ENCODE measurements at regions not wholly inside any gene's neighbourhood (a gene's known extent, or its start where the extent isn't known, plus 50 kb on each side); places are given as distances from the start of the nearest gene placed in this dataset.
A peak's percentile ranks its signal among the peaks of the same experiment; 100 is the strongest.

DNA sequence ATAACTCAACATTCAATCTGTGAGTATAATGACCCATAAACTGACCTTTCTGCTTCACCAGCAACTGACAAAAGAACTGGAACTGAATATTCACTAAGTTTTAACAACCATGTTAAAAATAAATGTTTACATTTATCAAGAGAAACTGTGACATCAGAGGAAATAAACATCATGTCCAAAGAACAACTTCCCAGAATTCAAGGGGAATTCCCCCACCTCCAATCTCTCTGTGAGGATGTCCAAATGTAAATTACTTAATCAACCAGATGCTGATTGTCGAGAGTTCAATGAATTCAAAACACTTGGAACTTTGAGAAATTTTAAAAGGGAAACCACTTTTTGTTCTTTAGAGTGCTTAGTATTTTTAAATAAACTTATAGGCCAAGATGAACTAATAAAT, 365.6 kb upstream of the ADGRL2 start:
- Mint-ChIP-seq H3K36me3 (ENCODE audit: low read depth) (no peaks in the 10 kb centered on the region), H3K9me3 (no peaks in the 10 kb centered on the region), H3K27ac (no peak overlapping the region), H3K4me1 (no peaks in the 10 kb centered on the region), H3K27me3 (no peaks in the 10 kb centered on the region), H3K4me3 (no peak overlapping the region)
- DNase-seq: no peak
- no peak for ATAC-seq

GRCh38 chr1:81433676-81434075, 367.1 kb upstream of the ADGRL2 start:
- Mint-ChIP-seq H3K36me3 (ENCODE audit: low read depth) (no peaks in the 10 kb centered on the region), H3K27me3 (no peaks in the 10 kb centered on the region), H3K9me3 (no peaks in the 10 kb centered on the region), H3K4me1 (no peaks in the 10 kb centered on the region), H3K4me3 (no peak overlapping the region), H3K27ac (no peak overlapping the region)
- ATAC-seq (no peak), DNase-seq (no peak)

GRCh38 chr1:81432654-81433109, 368.1 kb upstream of the ADGRL2 start:
- Mint-ChIP-seq H3K4me1 (no peaks in the 10 kb centered on the region), H3K27ac (no peak overlapping the region), H3K9me3 (no peaks in the 10 kb centered on the region), H3K27me3 (no peaks in the 10 kb centered on the region), H3K4me3 (no peak overlapping the region), H3K36me3 (ENCODE audit: low read depth) (no peaks in the 10 kb centered on the region)
- ATAC-seq (no peak), DNase-seq (no peak)

DNA sequence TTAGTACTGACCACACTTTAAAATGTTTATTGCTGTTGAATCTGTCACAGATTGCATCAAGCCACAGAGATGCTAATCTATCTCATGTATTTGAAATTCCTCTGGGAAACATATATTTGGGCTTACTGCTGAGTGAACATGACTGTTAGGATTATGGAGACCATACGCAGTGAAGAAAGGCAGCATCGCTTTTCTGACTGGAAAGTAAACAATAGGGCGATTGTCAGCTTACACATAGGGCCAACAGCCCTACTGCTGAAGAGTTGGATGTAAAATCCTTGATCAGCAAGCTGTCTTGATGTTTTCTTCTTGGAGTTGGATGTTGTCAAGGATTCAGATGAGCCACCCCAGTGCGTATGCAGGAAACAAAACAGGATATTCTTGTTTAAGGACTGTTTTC, 368.7 kb upstream of the ADGRL2 start:
- H3K4me1 Mint-ChIP-seq: no peaks in the 10 kb centered on the region
- no peaks in the 10 kb centered on the region for H3K9me3 Mint-ChIP-seq
- ATAC-seq (no peak), DNase-seq (no peak)
- H3K27ac Mint-ChIP-seq: no peak overlapping the region
- H3K36me3 Mint-ChIP-seq (ENCODE audit: low read depth): no peaks in the 10 kb centered on the region
- H3K27me3 Mint-ChIP-seq: no peaks in the 10 kb centered on the region
- H3K4me3 Mint-ChIP-seq: no peak overlapping the region

- H3K4me1 Mint-ChIP-seq: no peaks in the 10 kb centered on the region
- H3K27ac Mint-ChIP-seq: no peak overlapping the region
- H3K4me3 Mint-ChIP-seq: no peak overlapping the region
- DNase-seq: no peak
- peaks cover 3% of the 10 kb centered on the region for H3K9me3 Mint-ChIP-seq
- no peaks in the 10 kb centered on the region for H3K36me3 Mint-ChIP-seq (ENCODE audit: low read depth)
- ATAC-seq: no peak
- H3K27me3 Mint-ChIP-seq: no peaks in the 10 kb centered on the region
Measured at GRCh38 chr1:81431624-81432000, 369.1 kb upstream of the ADGRL2 start.

DNA sequence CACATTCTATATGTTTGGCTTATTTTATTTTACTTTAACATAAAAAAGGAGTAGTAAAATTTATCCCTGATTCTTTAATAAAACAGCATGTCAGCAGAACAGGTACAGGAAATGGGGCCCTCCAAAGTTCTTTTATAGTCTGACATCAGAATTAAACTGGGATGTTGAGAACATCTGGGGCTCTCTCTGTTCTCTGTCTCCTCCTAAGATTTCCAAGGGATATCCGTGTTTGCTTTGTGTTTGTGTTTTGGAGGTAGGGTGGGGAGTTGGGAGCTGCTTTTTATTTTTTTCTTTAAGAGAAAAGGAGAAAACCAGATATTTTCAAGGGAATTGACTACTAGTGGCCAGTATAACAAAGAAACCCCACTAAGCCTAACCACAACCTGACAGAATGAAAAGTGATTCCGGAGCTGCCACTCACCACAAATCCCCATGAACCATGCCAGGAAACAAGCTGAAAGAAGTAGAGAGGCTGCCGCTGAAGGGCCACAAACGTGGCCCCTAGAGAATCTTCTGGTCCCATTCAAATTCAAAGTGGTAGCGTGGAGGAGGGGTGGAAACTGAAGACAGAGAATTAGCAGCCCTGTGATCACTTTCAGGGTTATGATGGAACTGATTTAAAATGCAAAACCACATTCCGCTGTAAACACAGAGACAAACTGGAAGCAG, 369.6 kb upstream of the ADGRL2 start:
- H3K27me3 Mint-ChIP-seq: no peaks in the 10 kb centered on the region
- no peak overlapping the region for H3K27ac Mint-ChIP-seq
- no peak overlapping the region for H3K4me3 Mint-ChIP-seq
- no peak for DNase-seq
- no peaks in the 10 kb centered on the region for H3K4me1 Mint-ChIP-seq
- ATAC-seq: no peak
- H3K9me3 Mint-ChIP-seq: peaks cover 4% of the 10 kb centered on the region
- H3K36me3 Mint-ChIP-seq (ENCODE audit: low read depth): no peaks in the 10 kb centered on the region

DNA sequence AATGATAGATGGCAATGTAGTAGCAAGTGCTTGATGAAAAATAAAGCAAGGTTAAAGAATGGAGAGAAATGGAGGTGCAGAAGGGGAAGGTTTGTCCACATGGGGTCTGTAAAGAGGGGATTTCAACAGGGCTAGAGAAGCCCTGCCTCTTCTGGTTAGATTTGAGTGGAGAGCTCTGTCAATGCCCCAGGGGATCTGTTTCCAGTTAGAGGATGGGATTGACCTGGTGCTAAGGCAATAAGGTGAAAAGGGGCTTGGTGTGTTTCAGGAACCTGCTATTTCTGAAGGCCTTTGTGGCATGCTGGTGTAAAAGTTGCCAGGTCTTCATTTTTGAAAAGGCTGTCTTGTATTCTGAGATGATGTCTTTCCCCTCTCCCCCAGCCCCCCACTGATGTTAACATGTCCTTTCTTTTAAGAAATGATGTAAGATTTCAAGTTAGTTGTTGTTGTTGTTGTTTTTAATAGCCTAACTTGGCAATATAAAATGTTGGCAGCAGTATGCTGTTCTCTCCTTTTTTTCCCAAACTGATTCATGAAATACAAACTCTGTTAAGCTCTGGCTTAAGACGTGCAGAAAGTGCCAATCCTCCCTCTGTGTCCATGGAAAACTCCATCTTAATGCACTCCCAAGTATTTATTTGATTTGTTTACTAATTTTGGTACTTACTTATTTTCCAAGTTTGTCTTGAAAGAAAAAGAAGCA, 370.3 kb upstream of the ADGRL2 start:
- Mint-ChIP-seq H3K36me3 (ENCODE audit: low read depth) (no peaks in the 10 kb centered on the region), H3K27ac (no peak overlapping the region), H3K4me1 (no peaks in the 10 kb centered on the region), H3K9me3 (peaks cover 4% of the 10 kb centered on the region), H3K4me3 (no peak overlapping the region), H3K27me3 (no peaks in the 10 kb centered on the region)
- ATAC-seq (no peak), DNase-seq (no peak)

DNA sequence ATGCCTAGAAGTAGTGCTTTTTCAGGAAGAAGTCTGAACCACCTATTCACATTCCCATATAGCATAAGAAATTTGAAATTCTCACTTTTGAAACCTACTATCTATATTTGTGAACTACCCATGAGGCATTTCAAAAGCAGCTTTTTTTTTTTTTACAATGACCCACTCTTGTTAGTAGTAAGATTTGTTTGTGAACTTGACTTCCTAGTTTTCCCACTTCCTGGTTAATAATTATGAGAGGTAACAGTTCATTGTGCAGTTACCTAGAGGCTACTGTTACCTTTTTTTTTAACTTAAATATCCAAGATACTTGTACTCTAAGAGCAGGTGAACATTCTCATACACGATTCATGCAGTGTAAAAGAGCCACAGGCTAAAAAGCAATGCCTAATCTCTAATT, 371.7 kb upstream of the ADGRL2 start:
- Mint-ChIP-seq H3K9me3 (peaks cover 4% of the 10 kb centered on the region), H3K36me3 (ENCODE audit: low read depth) (no peaks in the 10 kb centered on the region), H3K4me3 (no peak overlapping the region), H3K27ac (no peak overlapping the region), H3K4me1 (no peaks in the 10 kb centered on the region), H3K27me3 (no peaks in the 10 kb centered on the region)
- ATAC-seq (no peak), DNase-seq (no peak)

DNA sequence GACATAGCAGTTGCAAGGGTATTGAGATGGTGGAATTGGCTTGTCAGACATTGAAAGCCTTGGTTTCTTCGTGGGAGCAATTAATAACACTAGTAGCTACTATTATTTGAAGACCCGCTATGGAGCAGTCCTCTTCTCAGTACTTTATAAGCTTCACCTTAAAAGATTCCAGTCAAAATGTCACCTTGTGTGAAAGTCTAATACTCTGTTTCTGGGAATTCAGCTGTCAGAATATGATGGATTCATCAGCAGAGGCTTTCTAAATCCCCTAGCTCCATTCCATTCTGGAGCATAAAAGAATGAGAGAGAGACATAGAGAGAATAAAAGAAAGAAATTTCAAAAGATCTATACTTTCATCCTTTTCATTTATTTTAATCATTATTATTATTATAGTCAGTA, 375.9 kb upstream of the ADGRL2 start:
- no peak for DNase-seq
- Mint-ChIP-seq H3K9me3 (peaks cover 4% of the 10 kb centered on the region), H3K36me3 (ENCODE audit: low read depth) (no peaks in the 10 kb centered on the region), H3K4me3 (no peak overlapping the region), H3K27me3 (no peaks in the 10 kb centered on the region), H3K4me1 (no peaks in the 10 kb centered on the region), H3K27ac (no peak overlapping the region)
- no peak for ATAC-seq

- DNase-seq: no peak
- no peak for ATAC-seq
- Mint-ChIP-seq H3K27me3 (no peaks in the 10 kb centered on the region), H3K4me3 (no peak overlapping the region), H3K4me1 (no peaks in the 10 kb centered on the region), H3K9me3 (peaks cover 4% of the 10 kb centered on the region), H3K36me3 (ENCODE audit: low read depth) (no peaks in the 10 kb centered on the region), H3K27ac (no peak overlapping the region)
Measured at GRCh38 chr1:81424061-81424460, 376.7 kb upstream of the ADGRL2 start.

DNA sequence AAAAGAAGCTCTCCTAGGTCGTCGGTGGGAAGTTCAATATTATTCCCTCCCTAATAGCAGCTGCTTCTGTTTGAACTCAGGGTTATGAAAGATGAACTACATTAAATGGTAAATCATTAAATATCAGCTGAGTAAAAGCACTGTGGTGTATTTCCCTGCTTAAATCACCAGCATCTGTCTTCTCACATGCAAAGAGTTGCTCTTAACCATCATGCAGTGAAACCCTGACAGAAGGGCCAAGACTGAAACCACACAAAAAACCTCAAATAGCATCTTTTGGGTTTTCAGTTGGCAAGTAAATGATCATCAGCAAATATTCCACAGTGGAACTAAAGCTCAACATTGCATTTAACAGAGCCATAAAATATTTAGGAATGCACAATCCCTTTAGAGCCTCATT, 380.0 kb upstream of the ADGRL2 start:
- Mint-ChIP-seq H3K27ac (no peak overlapping the region), H3K36me3 (ENCODE audit: low read depth) (no peaks in the 10 kb centered on the region), H3K4me3 (no peak overlapping the region), H3K9me3 (no peaks in the 10 kb centered on the region), H3K4me1 (no peaks in the 10 kb centered on the region), H3K27me3 (no peaks in the 10 kb centered on the region)
- ATAC-seq (no peak), DNase-seq (no peak)

GRCh38 chr1:81414488-81415015, 386.2 kb upstream of the ADGRL2 start:
- Mint-ChIP-seq H3K36me3 (ENCODE audit: low read depth) (no peaks in the 10 kb centered on the region), H3K27me3 (no peaks in the 10 kb centered on the region), H3K9me3 (peaks cover 3% of the 10 kb centered on the region), H3K4me3 (no peak overlapping the region), H3K4me1 (no peaks in the 10 kb centered on the region), H3K27ac (no peak overlapping the region)
- DNase-seq (peak; percentile 9), ATAC-seq (peak; percentile 24)

DNA sequence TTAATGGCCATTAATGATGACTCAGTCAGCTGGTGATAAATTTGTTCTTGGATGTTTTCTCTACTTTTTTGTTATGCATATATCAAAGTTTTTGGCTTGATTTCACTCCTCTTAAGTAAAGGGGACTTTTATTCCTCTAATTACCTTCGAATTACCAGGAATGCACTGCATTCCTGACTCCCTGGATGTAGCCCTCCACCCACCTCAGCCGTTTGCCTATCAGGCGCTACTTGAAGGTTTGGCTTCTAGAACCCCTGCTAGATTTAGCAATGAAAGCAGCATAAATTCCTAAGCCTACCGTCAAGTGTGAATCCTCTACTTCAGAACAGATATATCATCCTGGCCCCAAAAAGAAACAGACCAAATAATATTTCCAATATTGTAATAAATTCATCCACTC, 387.8 kb upstream of the ADGRL2 start:
- ATAC-seq (no peak), DNase-seq (no peak)
- Mint-ChIP-seq H3K9me3 (peaks cover 3% of the 10 kb centered on the region), H3K27me3 (no peaks in the 10 kb centered on the region), H3K4me1 (no peaks in the 10 kb centered on the region), H3K4me3 (no peak overlapping the region), H3K27ac (no peak overlapping the region), H3K36me3 (ENCODE audit: low read depth) (no peaks in the 10 kb centered on the region)

DNA sequence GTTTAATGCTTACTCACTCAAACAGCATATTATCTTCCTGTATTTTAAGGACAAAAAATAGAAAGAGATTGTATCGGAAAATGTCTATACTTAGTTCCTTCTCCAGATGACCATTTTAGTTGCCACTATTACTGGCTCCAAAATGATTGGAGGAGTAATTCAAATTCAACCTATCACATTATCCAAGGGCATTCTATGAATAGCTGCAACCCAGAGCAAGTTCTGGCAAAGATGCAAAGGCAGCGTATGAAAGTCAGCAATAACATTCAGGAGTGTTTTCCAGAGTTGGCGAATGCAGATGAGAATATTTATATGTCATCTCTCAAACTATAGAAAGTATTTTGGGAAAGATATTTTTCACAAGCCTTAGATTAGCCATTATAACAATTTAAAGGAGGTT, 389.8 kb upstream of the ADGRL2 start:
- ATAC-seq (no peak), DNase-seq (no peak)
- Mint-ChIP-seq H3K9me3 (peaks cover 3% of the 10 kb centered on the region), H3K4me1 (no peaks in the 10 kb centered on the region), H3K27ac (no peak overlapping the region), H3K27me3 (no peaks in the 10 kb centered on the region), H3K4me3 (no peak overlapping the region), H3K36me3 (ENCODE audit: low read depth) (no peaks in the 10 kb centered on the region)

DNA sequence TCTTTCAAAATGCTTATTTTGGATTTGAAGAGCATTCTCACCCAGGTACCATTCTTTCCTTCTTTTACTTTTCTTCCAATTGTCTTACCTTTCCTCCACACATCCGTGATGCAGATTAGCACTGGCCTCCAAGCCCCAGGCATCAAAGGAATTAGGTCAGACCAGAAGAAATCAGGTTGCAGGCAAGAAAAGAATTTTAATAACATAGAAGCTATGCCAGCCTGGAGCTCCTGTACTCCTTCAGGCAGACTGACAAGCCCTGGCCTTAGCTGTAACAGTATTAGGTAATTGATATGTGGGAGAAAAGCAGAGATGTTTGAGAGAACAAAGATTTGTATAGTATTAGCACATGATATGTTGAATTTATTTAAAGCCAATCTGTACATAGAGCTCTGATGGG, 390.4 kb upstream of the ADGRL2 start:
- no peaks in the 10 kb centered on the region for H3K27me3 Mint-ChIP-seq

More for the DNA sequence above, 390.4 kb upstream of the ADGRL2 start:
- no peaks in the 10 kb centered on the region for H3K36me3 Mint-ChIP-seq (ENCODE audit: low read depth)
- no peak for DNase-seq
- no peak for ATAC-seq
- peaks cover 3% of the 10 kb centered on the region for H3K9me3 Mint-ChIP-seq
- no peaks in the 10 kb centered on the region for H3K4me1 Mint-ChIP-seq
- H3K27ac Mint-ChIP-seq: no peak overlapping the region
- H3K4me3 Mint-ChIP-seq: no peak overlapping the region
